Endothelial cell of umbilical vein (primary cell): ENCODE measurements at regions not wholly inside any gene's neighbourhood (a gene's known extent, or its start where the extent isn't known, plus 50 kb on each side); places are given as distances from the start of the nearest gene placed in this dataset.

Experiments
- BruUV-seq: library from RNA; stranded (reverse); fragments of 400-500 nt; replicated peaks from 2 replicates; lab custom pipeline; 2021; lab: Mats Ljungman, UMichigan
- CTCF ChIA-PET: fragments of 300-600, 350-600 bp; sonication (Branson Sonifier 250); formaldehyde crosslinking; loops from one replicate; lab custom pipeline; 2021; ENCODE audit warnings: antibody characterized with exemption, inconsistent platforms; lab: Charles Lee
- POLR2A ChIA-PET: fragments of 300-600, 350-600 bp; sonication (Branson Sonifier 250); formaldehyde crosslinking; loops from one replicate; lab custom pipeline; 2021; ENCODE audit warnings: antibody characterized with exemption, inconsistent platforms; lab: Charles Lee
- DNase-seq: peaks from one replicate; pipeline ENCODE4 v3.0.0-alpha.2; 2011; ENCODE audit warnings: low read depth, low spot score
- FAIRE-seq: peaks from 2 replicates; lab custom pipeline; 2011; peaks lifted over from hg19 to GRCh38; lab: Jason Lieb, UNC
- H2AFZ ChIP-seq: 2 replicates; pipeline ENCODE4 v1.6.0; 2012; ENCODE audit warnings: low read depth, low read length, control low read depth, inconsistent platforms
- H3K27ac ChIP-seq: 2 replicates; pipeline ENCODE4 v1.5.1; 2011; ENCODE audit warnings: low read depth, mild to moderate bottlenecking, control low read depth, low read length, moderate library complexity; ENCODE audit not compliant: insufficient read depth
- H3K27me3 ChIP-seq, 2 experiments: 2 replicates each; pipeline versions ENCODE4 v1.6.0 to v1.6.1; 2011; ENCODE audit warnings: low read length in 2 of 2, mixed read lengths in 1 of 2; ENCODE audit not compliant: control insufficient read depth in 2 of 2, insufficient read depth in 2 of 2
- H3K36me3 ChIP-seq, 2 experiments: 2 replicates in 1 of 2; 3 replicates in 1 of 2; pipeline ENCODE4 v1.5.1; 2011; ENCODE audit warnings: low read length in 2 of 2, mild to moderate bottlenecking in 1 of 2, moderate library complexity in 1 of 2; ENCODE audit not compliant: control insufficient read depth in 2 of 2, insufficient read depth in 2 of 2; ENCODE audit errors: extremely low read depth in 1 of 2
- H3K4me1 ChIP-seq: 3 replicates; pipeline ENCODE4 v1.5.1; 2011; ENCODE audit warnings: mild to moderate bottlenecking, low read length; ENCODE audit not compliant: control insufficient read depth, insufficient read depth; ENCODE audit errors: extremely low read depth
- H3K4me2 ChIP-seq: 2 replicates; pipeline ENCODE4 v1.6.1; 2011; ENCODE audit warnings: low read length, control low read depth, mixed read lengths; ENCODE audit not compliant: insufficient read depth
- H3K4me3 ChIP-seq, 3 experiments: fragments of 200-600 bp in 1 of 3; sonication (generic), shearing (Covaris generic) in 1 of 3; replicated peaks in 1 of 3; 2 replicates each; pipeline ENCODE4 v1.5.1; 2011 to 2016; ENCODE audit warnings: control low read depth in 3 of 3, low read length in 3 of 3, mild to moderate bottlenecking in 2 of 3, inconsistent platforms in 1 of 3, low read depth in 1 of 3, moderate library complexity in 1 of 3; ENCODE audit not compliant: insufficient read depth in 1 of 3
- H3K79me2 ChIP-seq: 2 replicates; pipeline ENCODE4 v1.6.0; 2012; ENCODE audit warnings: low read length, inconsistent platforms; ENCODE audit not compliant: control insufficient read depth, insufficient read depth
- H3K9ac ChIP-seq: replicated peaks from 2 replicates; pipeline ENCODE3; 2011; ENCODE audit warnings: low read length, control low read depth; ENCODE audit not compliant: insufficient read depth; ENCODE audit errors: extremely low read depth
- H3K9me1 ChIP-seq: replicated peaks from 3 replicates; pipeline ENCODE4 v1.6.0; 2011; ENCODE audit warnings: mild to moderate bottlenecking, low read length; ENCODE audit not compliant: control insufficient read depth, insufficient read depth; ENCODE audit errors: extremely low read depth
- H3K9me3 ChIP-seq: replicated peaks from 2 replicates; pipeline ENCODE4 v1.5.1; 2012; ENCODE audit warnings: low read length, inconsistent platforms; ENCODE audit not compliant: control insufficient read depth, insufficient read depth
- H4K20me1 ChIP-seq: replicated peaks from 2 replicates; pipeline ENCODE3; 2011; ENCODE audit warnings: mild to moderate bottlenecking, low read length; ENCODE audit not compliant: control insufficient read depth, insufficient read depth; ENCODE audit errors: extremely low read depth
- CTCF ChIP-seq, 2 donors: IDR thresholded peaks; 1 replicate in 1 of 2; 2 replicates in 1 of 2; pipeline ENCODE4 v1.5.1; 2011; ENCODE audit warnings: low read length in 2 of 2, mild to moderate bottlenecking in 2 of 2, moderate library complexity in 2 of 2, control low read depth in 1 of 2, inconsistent platforms in 1 of 2, low read depth in 1 of 2; ENCODE audit not compliant: insufficient read depth in 1 of 2; ENCODE audit errors: extremely low read depth in 1 of 2
- EZH2 ChIP-seq: IDR thresholded peaks from 2 replicates; pipeline ENCODE4 v1.6.1; 2012; ENCODE audit warnings: borderline replicate concordance, low read depth, mild to moderate bottlenecking, moderate library complexity, low read length, inconsistent platforms; ENCODE audit not compliant: severe bottlenecking
- FOS ChIP-seq: IDR thresholded peaks from 2 replicates; pipeline ENCODE4 v1.6.1; 2011; ENCODE audit warnings: mild to moderate bottlenecking, low read length, moderate library complexity, borderline replicate concordance; ENCODE audit not compliant: insufficient read depth
- GATA2 ChIP-seq: IDR thresholded peaks from 2 replicates; pipeline ENCODE4 v1.7.0; 2011; ENCODE audit warnings: low read depth, mild to moderate bottlenecking, moderate library complexity, mixed read lengths, low read length; ENCODE audit not compliant: insufficient read length, insufficient read depth
- MYC ChIP-seq: IDR thresholded peaks from one replicate; pipeline ENCODE4 v1.6.1; 2011; ENCODE audit warnings: mild to moderate bottlenecking, low read depth, low read length
- POLR2A ChIP-seq: IDR thresholded peaks from 2 replicates; pipeline ENCODE4 v1.6.1; 2012; ENCODE audit warnings: low read depth, mild to moderate bottlenecking, control low read depth, low read length
- POLR2AphosphoS5 ChIP-seq: IDR thresholded peaks from 2 replicates; pipeline ENCODE4 v1.6.1; 2012; ENCODE audit warnings: low read depth, mild to moderate bottlenecking, control low read depth, low read length, moderate library complexity; ENCODE audit not compliant: insufficient read depth
- dilution Hi-C: fragments of 300-500 bp; cut with MboI; formaldehyde crosslinking; loops from one replicate; pipeline ENCODE4 v1.15.0; 2019; ENCODE audit warnings: low sequenced_read_pairs; ENCODE audit not compliant: extremely low pct_ligation_motif_present
- intact Hi-C: fragments of 100-400 bp; cut with micrococcal nuclease; formaldehyde crosslinking; loops from one replicate; pipeline ENCODE4 v1.10.0; 2022

GRCh38 chr3:147903026-147903425 is 493.9 kb downstream of the ZIC1 start:
- no TSS peak for BruUV-seq
- no peak overlapping the region for H3K27ac ChIP-seq
- no peaks in the 10 kb centered on the region for H4K20me1 ChIP-seq
- H3K9ac ChIP-seq: no peak overlapping the region
- intact Hi-C loops (no loop called here), dilution Hi-C loops (no loop called here)
- H3K79me2 ChIP-seq: no peaks in the 10 kb centered on the region
- ChIA-PET POLR2A (no interaction called here), CTCF (no interaction called here)
- H2AFZ ChIP-seq: peak overlapping the region; percentile 7
- H3K27me3 ChIP-seq: no peaks in the 10 kb centered on the region
- no peaks in the 10 kb centered on the region for H3K9me3 ChIP-seq
- no peak for FAIRE-seq
- no peaks in the 10 kb centered on the region for H3K4me1 ChIP-seq
- no peaks in the 10 kb centered on the region for H3K36me3 ChIP-seq
- TF ChIP-seq EZH2: no peak
- no peak for TF ChIP-seq CTCF (IDR thresholded peaks at IDR 0.05; ENCODE audit: extremely low read depth in 1 of 2, insufficient read depth in 1 of 2, low read depth in 1 of 2, low read length in 2 of 2)
- no peak for TF ChIP-seq POLR2A
- no peak for TF ChIP-seq FOS
- no peak for TF ChIP-seq GATA2
- TF ChIP-seq MYC: no peak
- no peak overlapping the region for H3K4me2 ChIP-seq
- no peaks in the 10 kb centered on the region for H3K9me1 ChIP-seq
- DNase-seq: no peak
- no peak overlapping the region for H3K4me3 ChIP-seq

GRCh38 chr3:147904421-147904820 is 495.3 kb downstream of the ZIC1 start:
- Histone ChIP-seq H3K79me2 (no peaks in the 10 kb centered on the region), H3K4me1 (no peaks in the 10 kb centered on the region), H3K9ac (no peak overlapping the region), H3K9me3 (no peaks in the 10 kb centered on the region), H3K27me3 (no peaks in the 10 kb centered on the region), H3K27ac (no peak overlapping the region), H2AFZ (no peak overlapping the region), H3K4me3 (no peak overlapping the region), H3K4me2 (no peak overlapping the region), H4K20me1 (no peaks in the 10 kb centered on the region), H3K36me3 (no peaks in the 10 kb centered on the region), H3K9me1 (no peaks in the 10 kb centered on the region)
- TF ChIP-seq POLR2AphosphoS5 (no peak), EZH2 (no peak), CTCF (IDR thresholded peaks at IDR 0.05; ENCODE audit: extremely low read depth in 1 of 2, insufficient read depth in 1 of 2, low read depth in 1 of 2, low read length in 2 of 2) (no peak)
- POLR2A ChIA-PET: no interaction called here
- DNase-seq (no peak), FAIRE-seq (no peak)
- intact Hi-C loops (no loop called here), dilution Hi-C loops (no loop called here)
- CTCF ChIA-PET: no interaction called here
- no TSS peak for BruUV-seq
